ENCODE measurements at regions not wholly inside any gene's neighbourhood (a gene's known extent, or its start where the extent isn't known, plus 50 kb on each side); places are given as distances from the start of the nearest gene placed in this dataset.

DNA sequence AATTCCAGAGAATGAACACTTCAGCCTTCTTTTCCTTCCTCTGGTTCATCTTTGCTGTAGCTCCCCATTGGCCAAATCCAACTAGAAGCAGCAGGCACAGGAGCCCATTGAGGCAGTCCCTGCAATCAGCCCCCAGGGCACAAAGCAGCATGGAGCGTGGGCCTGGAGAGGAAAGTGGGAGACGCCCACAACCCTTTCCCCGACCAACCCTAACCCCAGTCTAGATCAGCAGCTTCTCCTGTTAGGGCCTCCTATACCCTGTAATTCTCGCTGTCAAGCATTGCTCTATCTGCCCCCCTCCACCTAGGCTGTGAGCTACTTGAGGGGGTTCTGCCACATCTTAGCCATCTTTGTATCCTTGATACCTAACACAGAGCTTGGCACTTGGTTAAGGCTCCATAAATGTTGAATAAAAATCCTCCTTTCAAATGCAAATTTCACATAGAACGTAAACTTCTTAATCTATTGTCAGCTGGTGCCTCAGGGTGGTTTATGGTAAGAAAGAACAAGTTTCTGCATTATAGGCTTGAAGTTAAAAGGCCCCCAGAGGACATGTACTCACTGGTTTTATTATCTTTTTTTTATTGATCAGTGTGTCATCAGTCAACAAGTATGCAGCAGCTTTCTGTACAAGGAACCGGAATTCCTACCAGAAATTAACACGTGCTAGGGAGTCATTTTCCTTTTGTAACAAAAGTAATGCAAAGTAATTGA lies 97.9 kb upstream of the PFN2 start:
- WGBS (ENCODE audit: low lambda C conversion rate, missing lambda C conversion rate): 78% methylated on average over 7 of the region's 7 CpGs
- H3K4me2 ChIP-seq: no peak overlapping the region
- no peaks in the 10 kb centered on the region for H3K9me2 ChIP-seq (replicated peaks; ENCODE audit: insufficient read depth)
- H3K4me3 ChIP-seq: no peak overlapping the region
- no peaks in the 10 kb centered on the region for H3K36me3 ChIP-seq (replicated peaks; ENCODE audit: insufficient read depth, low read depth)
- H3K27me3 ChIP-seq: no peaks in the 10 kb centered on the region
- no peak overlapping the region for H3K27ac ChIP-seq
- H3K79me2 ChIP-seq: no peaks in the 10 kb centered on the region
- peaks cover 4% of the 10 kb centered on the region for H3K4me1 ChIP-seq (ENCODE audit: insufficient read depth)
- DNase-seq (ENCODE audit: low spot score): no peak
- no peak for TF ChIP-seq EZH2 (IDR thresholded peaks at IDR 0.05; ENCODE audit: borderline replicate concordance)
- TF ChIP-seq, protein P1, sequence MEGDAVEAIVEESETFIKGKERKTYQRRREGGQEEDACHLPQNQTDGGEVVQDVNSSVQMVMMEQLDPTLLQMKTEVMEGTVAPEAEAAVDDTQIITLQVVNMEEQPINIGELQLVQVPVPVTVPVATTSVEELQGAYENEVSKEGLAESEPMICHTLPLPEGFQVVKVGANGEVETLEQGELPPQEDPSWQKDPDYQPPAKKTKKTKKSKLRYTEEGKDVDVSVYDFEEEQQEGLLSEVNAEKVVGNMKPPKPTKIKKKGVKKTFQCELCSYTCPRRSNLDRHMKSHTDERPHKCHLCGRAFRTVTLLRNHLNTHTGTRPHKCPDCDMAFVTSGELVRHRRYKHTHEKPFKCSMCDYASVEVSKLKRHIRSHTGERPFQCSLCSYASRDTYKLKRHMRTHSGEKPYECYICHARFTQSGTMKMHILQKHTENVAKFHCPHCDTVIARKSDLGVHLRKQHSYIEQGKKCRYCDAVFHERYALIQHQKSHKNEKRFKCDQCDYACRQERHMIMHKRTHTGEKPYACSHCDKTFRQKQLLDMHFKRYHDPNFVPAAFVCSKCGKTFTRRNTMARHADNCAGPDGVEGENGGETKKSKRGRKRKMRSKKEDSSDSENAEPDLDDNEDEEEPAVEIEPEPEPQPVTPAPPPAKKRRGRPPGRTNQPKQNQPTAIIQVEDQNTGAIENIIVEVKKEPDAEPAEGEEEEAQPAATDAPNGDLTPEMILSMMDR (IDR thresholded peaks at IDR 0.05; ENCODE audit: poor library complexity): no peak
- TF ChIP-seq EZH2phosphoT487 (IDR thresholded peaks at IDR 0.05; ENCODE audit: low read depth, severe bottlenecking, unreplicated experiment): no peak
- H2AFZ ChIP-seq: no peak overlapping the region
- no peaks in the 10 kb centered on the region for H4K20me1 ChIP-seq (ENCODE audit: insufficient read depth, poor library complexity, severe bottlenecking)
- no peaks in the 10 kb centered on the region for H3K9me3 ChIP-seq (ENCODE audit: low read depth)

- DNase-seq (ENCODE audit: low spot score): no peak
- no peak overlapping the region for H3K27ac ChIP-seq
- WGBS (ENCODE audit: low lambda C conversion rate, missing lambda C conversion rate): 77% methylated on average over 3 of the region's 3 CpGs
- TF ChIP-seq EZH2phosphoT487 (IDR thresholded peaks at IDR 0.05; ENCODE audit: low read depth, severe bottlenecking, unreplicated experiment) (no peak), EZH2 (IDR thresholded peaks at IDR 0.05; ENCODE audit: borderline replicate concordance) (no peak)
- TF ChIP-seq, protein P1 (IDR thresholded peaks at IDR 0.05; ENCODE audit: poor library complexity): no peak
- no peaks in the 10 kb centered on the region for H3K27me3 ChIP-seq
- H3K4me1 ChIP-seq (ENCODE audit: insufficient read depth): peaks cover 4% of the 10 kb centered on the region
- no peaks in the 10 kb centered on the region for H4K20me1 ChIP-seq (ENCODE audit: insufficient read depth, poor library complexity, severe bottlenecking)
- no peaks in the 10 kb centered on the region for H3K9me2 ChIP-seq (replicated peaks; ENCODE audit: insufficient read depth)
- H3K4me2 ChIP-seq: no peak overlapping the region
- no peak overlapping the region for H3K4me3 ChIP-seq
- no peak overlapping the region for H2AFZ ChIP-seq
- no peaks in the 10 kb centered on the region for H3K9me3 ChIP-seq (ENCODE audit: low read depth)
- no peaks in the 10 kb centered on the region for H3K36me3 ChIP-seq (replicated peaks; ENCODE audit: insufficient read depth, low read depth)
- no peaks in the 10 kb centered on the region for H3K79me2 ChIP-seq
Observed at GRCh38 chr3:150067561-150067960, 96.9 kb upstream of the PFN2 start.

- H3K79me2 ChIP-seq: no peaks in the 10 kb centered on the region
- H3K36me3 ChIP-seq (replicated peaks; ENCODE audit: insufficient read depth, low read depth): no peaks in the 10 kb centered on the region
- no peak overlapping the region for H2AFZ ChIP-seq
- no peaks in the 10 kb centered on the region for H4K20me1 ChIP-seq (ENCODE audit: insufficient read depth, poor library complexity, severe bottlenecking)
- H3K9me3 ChIP-seq (ENCODE audit: low read depth): no peaks in the 10 kb centered on the region
- H3K27me3 ChIP-seq: no peaks in the 10 kb centered on the region
- H3K27ac ChIP-seq: no peak overlapping the region
- WGBS (ENCODE audit: low lambda C conversion rate, missing lambda C conversion rate): 91% methylated on average over 2 of the region's 2 CpGs
- H3K9me2 ChIP-seq (replicated peaks; ENCODE audit: insufficient read depth): no peaks in the 10 kb centered on the region
- no peak overlapping the region for H3K4me2 ChIP-seq
- TF ChIP-seq EZH2phosphoT487 (IDR thresholded peaks at IDR 0.05; ENCODE audit: low read depth, severe bottlenecking, unreplicated experiment): no peak
- TF ChIP-seq, protein P1 (IDR thresholded peaks at IDR 0.05; ENCODE audit: poor library complexity): no peak
- no peak for TF ChIP-seq EZH2 (IDR thresholded peaks at IDR 0.05; ENCODE audit: borderline replicate concordance)
- H3K4me1 ChIP-seq (ENCODE audit: insufficient read depth): peaks cover 4% of the 10 kb centered on the region
- no peak for DNase-seq (ENCODE audit: low spot score)
- H3K4me3 ChIP-seq: no peak overlapping the region
Observed at GRCh38 chr3:150064971-150065370, 94.3 kb upstream of the PFN2 start.

Data from hepatocyte (in vitro differentiated cells).